Body of pancreas (tissue), 4 donors: ENCODE measurements at regions not wholly inside any gene's neighbourhood (a gene's known extent, or its start where the extent isn't known, plus 50 kb on each side); places are given as distances from the start of the nearest gene placed in this dataset.

Experiments
- ATAC-seq: fragments of 150-250 bp; one replicate; pipeline ENCODE4 v1.9.1; 2016
- DNase-seq, 4 donors: peaks; one replicate each; pipeline ENCODE4 v3.0.0-alpha.2; 2019
- H3K27ac ChIP-seq, 4 donors: fragments of 200-600 bp; sonication (generic); 1 replicate in 3 of 4; 2 replicates in 1 of 4; pipeline versions ENCODE4 v1.5.1 to v1.6.1; 2016 to 2019; ENCODE audit warnings: mild to moderate bottlenecking in 1 of 4, mixed read lengths in 1 of 4, moderate library complexity in 1 of 4
- H3K27me3 ChIP-seq, 2 donors: fragments of 200-600 bp; sonication (generic); one replicate each; pipeline ENCODE4 v1.6.0; 2016; ENCODE audit warnings: mild to moderate bottlenecking in 1 of 2
- H3K36me3 ChIP-seq, 2 donors: fragments of 200-600 bp; sonication (generic); replicated peaks in 1 of 2; 2 replicates each; pipeline ENCODE4 v1.5.1; 2016; ENCODE audit warnings: low read depth in 2 of 2; ENCODE audit not compliant: insufficient read depth in 1 of 2
- H3K4me1 ChIP-seq: fragments of 200-600 bp; sonication (generic); one replicate; pipeline ENCODE4 v1.6.0; 2016
- H3K4me3 ChIP-seq, 2 donors: fragments of 200-600 bp; sonication (generic); 1 replicate in 1 of 2; 2 replicates in 1 of 2; pipeline ENCODE4 v1.5.1; 2016 to 2019
- H3K9me3 ChIP-seq, 3 donors: fragments of 200-600 bp; sonication (generic); 1 replicate in 2 of 3; 2 replicates in 1 of 3; pipeline ENCODE4 v1.5.1; 2016
- CTCF ChIP-seq, 7 experiments: fragments of 450-650 bp in 4 of 7; fragments of 200-600 bp in 3 of 7; sonication (generic) in 3 of 7; IDR thresholded peaks; one replicate each; pipeline ENCODE4 v1.5.1; 2016 to 2019; ENCODE audit warnings: antibody characterized with exemption in 7 of 7
- POLR2A ChIP-seq, 3 donors: fragments of 450-650 bp; IDR thresholded peaks; one replicate each; pipeline ENCODE4 v1.6.1; 2016; ENCODE audit warnings: antibody characterized with exemption in 3 of 3, mild to moderate bottlenecking in 2 of 3
- WGBS, 2 donors: methylation state at CpG; one replicate each; pipeline ENCODE4 v1.1.5; 2017; 5-methylcytosine and 5-hydroxymethylcytosine counted together
- intact Hi-C: fragments of 100-400 bp; cut with DNase I; formaldehyde crosslinking; loops from one replicate; pipeline ENCODE4 v1.15.1; 2023

- DNase-seq (no peak), ATAC-seq (no peak)
Measured at GRCh38 chr5:54844266-54844665, 141.1 kb downstream of the ESM1 start.

GRCh38 chr5:54841481-54841880 is 143.9 kb downstream of the ESM1 start:
- Histone ChIP-seq H3K4me1 (peaks cover 21% of the 10 kb centered on the region), H3K36me3 (no peaks in the 10 kb centered on the region), H3K4me3 (no peak overlapping the region), H3K9me3 (no peaks in the 10 kb centered on the region), H3K27ac (no peak overlapping the region), H3K27me3 (no peaks in the 10 kb centered on the region)
- intact Hi-C loops, result no loop called here
- WGBS, 2 donors, result 74 to 85% methylated on average over 1 of the region's 1 CpG
- no peak for ATAC-seq
- no peak for TF ChIP-seq POLR2A (IDR thresholded peaks at IDR 0.05)
- no peak for TF ChIP-seq CTCF (IDR thresholded peaks at IDR 0.05)
- DNase-seq, result no peak

More at GRCh38 chr5:54844266-54844665, 141.1 kb downstream of the ESM1 start:
- Histone ChIP-seq H3K4me3 (no peak overlapping the region), H3K4me1 (peaks cover 5% of the 10 kb centered on the region), H3K36me3 (no peaks in the 10 kb centered on the region), H3K9me3 (no peaks in the 10 kb centered on the region), H3K27ac (no peak overlapping the region), H3K27me3 (no peaks in the 10 kb centered on the region)
- TF ChIP-seq POLR2A (IDR thresholded peaks at IDR 0.05), result no peak
- no peak for TF ChIP-seq CTCF (IDR thresholded peaks at IDR 0.05)
- intact Hi-C loops, result no loop called here
- 49 to 52% methylated on average over 4 of the region's 4 CpGs for WGBS, 2 donors

DNA sequence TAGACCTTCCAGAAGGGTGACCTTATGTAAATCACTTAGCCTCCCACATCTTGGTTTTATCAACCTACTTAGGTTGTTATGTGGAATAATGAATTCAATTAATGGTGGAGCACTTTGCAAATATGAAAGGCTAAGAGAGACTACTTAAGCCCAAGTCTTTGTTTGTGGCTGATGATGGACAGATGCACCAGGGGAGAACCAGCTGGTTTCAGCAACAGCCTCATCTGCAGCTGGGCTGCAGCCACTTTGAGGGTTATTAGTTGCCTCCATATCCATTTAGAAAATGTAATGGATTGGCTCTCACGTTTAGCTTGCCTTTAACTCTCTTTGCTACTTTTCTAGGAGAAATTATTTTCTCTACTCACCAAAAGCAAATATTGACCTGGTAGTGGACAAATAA is 146.6 kb downstream of the ESM1 start:
- TF ChIP-seq CTCF (IDR thresholded peaks at IDR 0.05) (no peak), POLR2A (IDR thresholded peaks at IDR 0.05) (no peak)
- Histone ChIP-seq H3K27ac (peak overlapping the region in 1 of 4 donors; percentile 24), H3K4me1 (peaks cover 17% of the 10 kb centered on the region), H3K4me3 (no peak overlapping the region), H3K9me3 (no peaks in the 10 kb centered on the region), H3K36me3 (no peaks in the 10 kb centered on the region), H3K27me3 (no peaks in the 10 kb centered on the region)
- ATAC-seq (no peak), DNase-seq (no peak)
- intact Hi-C loops, result no loop called here
- WGBS, 2 donors, result 22 to 33% methylated on average over 1 of the region's 1 CpG

GRCh38 chr5:54837981-54838380 is 147.4 kb downstream of the ESM1 start:
- Histone ChIP-seq H3K9me3 (no peaks in the 10 kb centered on the region), H3K4me1 (peaks cover 17% of the 10 kb centered on the region), H3K27me3 (no peaks in the 10 kb centered on the region), H3K36me3 (no peaks in the 10 kb centered on the region), H3K27ac (peak overlapping the region in 2 of 4 donors; percentile 24 to 50), H3K4me3 (no peak overlapping the region)
- no peak for TF ChIP-seq CTCF (IDR thresholded peaks at IDR 0.05)
- TF ChIP-seq POLR2A (IDR thresholded peaks at IDR 0.05), result no peak
- intact Hi-C loops, result no loop called here
- DNase-seq (no peak), ATAC-seq (no peak)
- WGBS, 2 donors, result 17% methylated on average over 6 of the region's 6 CpGs

GRCh38 chr5:54837093-54837492 is 148.3 kb downstream of the ESM1 start:
- DNase-seq (no peak), ATAC-seq (no peak)
- Histone ChIP-seq H3K9me3 (no peaks in the 10 kb centered on the region), H3K4me1 (peaks cover 17% of the 10 kb centered on the region), H3K27me3 (no peaks in the 10 kb centered on the region), H3K27ac (no peak overlapping the region), H3K4me3 (no peak overlapping the region), H3K36me3 (no peaks in the 10 kb centered on the region)
- intact Hi-C loops, result no loop called here
- TF ChIP-seq CTCF (IDR thresholded peaks at IDR 0.05) (no peak), POLR2A (IDR thresholded peaks at IDR 0.05) (no peak)
- 63 to 67% methylated on average over 7 of the region's 7 CpGs for WGBS, 2 donors
